H1 (cell line): ENCODE measurements at regions not wholly inside any gene's neighbourhood (a gene's known extent, or its start where the extent isn't known, plus 50 kb on each side); places are given as distances from the start of the nearest gene placed in this dataset.

Source experiments
- TBP ChIP-seq: IDR thresholded peaks from 2 replicates; pipeline ENCODE4 v1.6.1; 2011; ENCODE audit warnings: low read depth, low read length, improper control_type of control experiment

DNA sequence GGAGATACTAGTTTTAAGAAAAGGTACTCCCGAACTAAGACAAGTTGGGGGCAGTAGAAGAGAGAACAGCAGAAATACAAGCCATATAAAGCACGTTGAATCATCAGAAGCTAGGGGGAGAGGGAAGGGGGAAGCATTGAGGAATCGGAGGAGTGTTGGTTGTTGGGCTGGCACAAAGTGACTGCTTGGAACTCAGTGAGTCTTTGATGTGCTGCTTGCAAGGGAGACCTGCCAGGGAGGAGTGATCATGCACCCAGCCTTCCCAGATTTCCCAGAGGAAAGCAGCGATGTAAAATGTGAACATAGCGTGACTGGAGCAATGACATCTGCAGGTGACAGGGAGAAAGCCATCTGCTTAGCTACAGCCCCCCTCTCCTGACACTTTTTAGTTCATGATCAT, 192.4 kb upstream of the IL12A start (continued):
- no peak for TF ChIP-seq TBP
